ENCODE measurements at regions not wholly inside any gene's neighbourhood (a gene's known extent, or its start where the extent isn't known, plus 50 kb on each side); places are given as distances from the start of the nearest gene placed in this dataset.

GRCh38 chr2:55986700-55987440 is 63.3 kb upstream of the EFEMP1 start:
- TF ChIP-seq CTCF (IDR thresholded peaks at IDR 0.05): no peak
- no peak for TF ChIP-seq POLR2A (IDR thresholded peaks at IDR 0.05; ENCODE audit: low read depth)
